ENCODE measurements at regions not wholly inside any gene's neighbourhood (a gene's known extent, or its start where the extent isn't known, plus 50 kb on each side); places are given as distances from the start of the nearest gene placed in this dataset.
"Not testable (repeated sequence)": the region's sequence is repeated elsewhere in the genome, so short reads cannot be mapped to it uniquely, and the experiment has no call there.

DNA sequence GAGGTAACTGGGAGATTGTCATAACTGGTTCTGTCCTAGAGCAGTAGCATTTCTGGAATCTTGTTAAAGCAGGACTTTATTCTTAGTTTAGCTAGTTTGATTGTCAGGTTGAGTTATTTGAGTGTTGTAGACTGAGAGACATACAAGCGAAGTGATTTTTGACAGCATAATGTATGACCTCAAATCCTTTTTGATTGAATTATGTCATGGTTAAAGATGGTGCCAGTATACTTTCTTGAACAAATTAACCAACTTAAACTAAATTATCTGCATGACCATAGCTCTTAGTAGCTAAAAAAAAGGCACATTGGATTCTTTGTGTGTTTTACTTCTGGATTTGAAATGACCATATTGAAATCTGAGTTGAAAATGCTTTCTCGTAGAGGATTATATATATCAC is 626.6 kb downstream of the TMTC2 start:
- DNase-seq = no peak

GRCh38 chr12:83276904-83277303 is 590.2 kb downstream of the TMTC2 start:
- no peak for DNase-seq

DNA sequence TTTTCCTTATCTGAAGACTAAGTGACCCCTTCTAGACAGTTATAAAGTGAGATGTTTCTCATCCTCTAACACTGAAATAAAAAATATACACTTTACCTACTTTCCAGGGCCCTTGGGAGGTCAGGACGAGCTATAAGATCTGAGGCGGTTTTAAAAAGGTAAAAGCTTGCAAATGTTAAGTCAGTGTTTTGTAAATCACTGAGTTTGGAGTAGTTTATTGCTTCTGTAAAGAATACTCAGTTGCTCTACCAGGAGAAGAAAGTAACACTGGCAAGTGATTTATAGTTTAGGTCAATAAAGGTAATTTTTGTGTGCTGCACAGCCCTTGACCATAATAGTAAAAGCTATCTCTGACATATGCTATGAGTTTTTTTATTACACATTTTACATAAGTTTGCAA is 584.5 kb downstream of the TMTC2 start:
- no peak for DNase-seq

- DNase-seq = no peak
Measured at GRCh38 chr12:83265808-83266207, 579.1 kb downstream of the TMTC2 start.

GRCh38 chr12:83261998-83262397 is 575.3 kb downstream of the TMTC2 start:
- DNase-seq = no peak

DNA sequence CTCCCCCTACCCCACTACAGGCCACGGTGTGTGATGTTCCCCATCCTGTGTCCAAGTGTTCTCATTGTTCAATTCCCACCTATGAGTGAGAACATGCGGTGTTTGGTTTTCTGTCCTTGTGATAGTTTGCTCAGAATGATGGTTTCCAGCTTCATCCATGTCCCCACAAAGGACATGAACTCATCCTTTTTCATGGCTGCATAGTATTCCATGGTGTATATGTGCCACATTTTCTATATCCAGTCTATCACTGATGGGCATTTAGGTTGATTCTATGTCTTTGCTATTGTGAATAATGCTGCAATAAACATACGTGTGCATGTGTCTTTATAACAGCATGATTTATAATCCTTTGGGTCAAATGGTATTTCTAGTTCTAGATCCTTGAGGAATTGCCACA is 573.4 kb downstream of the TMTC2 start:
- not testable (repeated sequence) for DNase-seq

DNA sequence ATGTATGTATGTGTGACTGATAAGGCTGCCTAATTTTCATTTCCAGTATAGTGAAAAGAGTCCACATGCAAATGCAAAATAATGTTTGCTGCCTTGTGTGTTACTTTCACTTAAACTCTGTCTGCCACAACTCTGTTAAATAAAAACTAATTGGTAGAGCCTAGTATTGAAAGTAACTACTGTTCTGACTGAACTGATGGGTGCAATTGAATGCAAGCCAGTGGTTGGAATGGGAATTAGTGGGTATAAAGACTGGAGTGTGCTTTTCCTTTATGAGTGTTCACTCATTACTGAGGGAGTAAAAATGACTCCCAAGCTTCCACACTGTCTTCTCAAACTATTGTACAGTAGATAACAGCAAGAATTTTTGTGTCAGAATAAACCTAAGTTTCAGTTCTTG is 571.0 kb downstream of the TMTC2 start:
- no peak for DNase-seq

GRCh38 chr12:83256562-83256961 is 569.9 kb downstream of the TMTC2 start:
- DNase-seq = no peak

GRCh38 chr12:83250866-83251265 is 564.2 kb downstream of the TMTC2 start:
- DNase-seq = no peak

- DNase-seq = no peak
Measured at GRCh38 chr12:83245156-83245555, 558.5 kb downstream of the TMTC2 start.

GRCh38 chr12:83244001-83244400 is 557.3 kb downstream of the TMTC2 start:
- no peak for DNase-seq

DNA sequence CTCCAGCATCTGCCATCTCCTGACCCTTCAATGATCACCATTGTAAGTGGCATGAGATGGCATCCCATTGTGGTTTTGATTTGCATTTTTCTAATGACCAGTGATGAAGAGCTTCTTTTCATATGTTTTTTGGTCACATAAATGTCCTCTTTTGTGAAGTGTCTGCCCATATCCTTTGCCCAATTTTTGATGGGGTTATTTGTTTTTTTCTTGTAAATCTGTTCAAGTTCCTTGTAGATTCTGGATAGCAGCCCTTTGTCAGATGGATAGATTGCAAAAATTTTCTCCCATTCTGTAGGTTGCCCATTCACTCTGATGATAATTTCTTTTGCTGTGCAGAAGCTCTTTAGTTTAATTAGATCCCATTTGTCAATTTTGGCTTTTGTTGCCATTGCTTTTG is 547.3 kb downstream of the TMTC2 start:
- DNase-seq = not testable (repeated sequence)

GRCh38 chr12:83226960-83227359 is 540.3 kb downstream of the TMTC2 start:
- DNase-seq = not testable (repeated sequence)

DNA sequence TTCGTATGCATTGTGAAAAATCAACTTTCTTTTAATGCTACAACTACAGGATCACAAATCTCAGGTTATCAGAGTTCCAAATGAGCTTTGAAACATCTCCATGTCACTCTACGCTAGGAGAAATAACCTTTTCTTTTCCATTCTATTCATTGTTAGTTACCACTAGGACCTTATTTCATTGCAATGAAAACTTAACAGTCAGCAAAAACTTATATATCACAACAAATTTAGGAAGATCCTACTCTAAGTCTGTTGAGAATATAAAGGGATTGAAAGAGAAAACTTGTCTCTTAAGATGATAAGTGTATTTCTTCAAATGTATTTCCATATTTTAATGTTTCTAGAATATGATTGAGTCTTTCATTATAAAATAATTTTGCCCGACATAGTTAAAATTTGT is 539.1 kb downstream of the TMTC2 start:
- DNase-seq = no peak

DNA sequence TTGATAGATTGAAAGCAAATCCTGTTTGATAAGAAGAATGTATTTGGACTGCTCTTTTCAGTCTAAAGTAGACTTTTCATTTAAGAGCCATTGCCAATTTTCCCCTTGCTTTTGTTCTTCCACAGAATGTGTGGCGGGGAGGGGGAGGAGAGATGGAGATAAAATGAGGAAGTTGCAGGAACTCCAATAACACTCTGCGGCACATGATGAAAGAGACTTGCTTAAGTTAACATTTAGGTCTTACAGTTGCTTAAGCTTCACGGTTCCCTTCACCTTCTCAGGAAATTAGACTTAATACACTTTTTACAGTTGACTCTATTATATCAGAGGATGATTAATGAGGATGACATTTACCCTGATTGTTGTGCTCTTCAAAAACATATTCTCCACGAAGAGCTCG is 537.3 kb downstream of the TMTC2 start:
- no peak for DNase-seq

DNA sequence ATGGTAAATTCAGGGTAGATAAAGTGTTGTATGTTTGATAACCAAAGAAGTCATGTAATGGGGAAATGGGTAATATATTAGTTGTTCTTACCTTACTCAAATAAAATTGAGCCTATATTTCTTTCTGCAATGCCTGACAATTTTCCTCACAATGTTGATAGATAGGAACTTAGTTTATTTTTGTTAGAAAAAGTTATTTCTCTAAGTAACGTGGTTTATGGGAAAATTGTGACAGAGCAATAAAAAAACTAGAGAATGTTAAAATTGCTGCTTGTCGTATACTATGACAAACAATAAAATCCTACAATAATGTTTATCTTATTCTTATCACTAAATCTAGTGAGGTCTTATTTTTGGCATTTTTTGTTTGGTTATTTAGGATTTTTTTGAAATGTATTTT is 534.1 kb downstream of the TMTC2 start:
- DNase-seq = no peak

DNA sequence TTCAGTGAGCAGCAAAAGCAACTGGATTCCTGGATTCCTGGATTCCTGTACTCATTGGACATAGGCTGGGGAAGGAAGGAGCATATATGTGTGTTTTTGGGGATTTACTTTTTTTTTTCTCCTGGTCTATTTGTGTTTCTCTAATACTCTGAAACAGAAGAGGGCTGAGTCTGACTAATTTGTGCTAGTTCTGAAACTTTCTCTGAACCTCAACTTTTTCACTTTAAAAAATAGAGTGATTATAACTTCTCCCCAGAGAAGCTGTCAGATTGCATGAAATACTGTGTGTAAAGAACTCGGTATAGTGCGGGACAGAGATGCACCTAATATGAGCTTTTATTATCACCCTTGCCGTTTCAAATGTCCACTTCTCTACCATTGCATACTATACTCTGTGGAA is 529.5 kb downstream of the TMTC2 start:
- DNase-seq = no peak

GRCh38 chr12:83214185-83214584 is 527.5 kb downstream of the TMTC2 start:
- DNase-seq = no peak

DNA sequence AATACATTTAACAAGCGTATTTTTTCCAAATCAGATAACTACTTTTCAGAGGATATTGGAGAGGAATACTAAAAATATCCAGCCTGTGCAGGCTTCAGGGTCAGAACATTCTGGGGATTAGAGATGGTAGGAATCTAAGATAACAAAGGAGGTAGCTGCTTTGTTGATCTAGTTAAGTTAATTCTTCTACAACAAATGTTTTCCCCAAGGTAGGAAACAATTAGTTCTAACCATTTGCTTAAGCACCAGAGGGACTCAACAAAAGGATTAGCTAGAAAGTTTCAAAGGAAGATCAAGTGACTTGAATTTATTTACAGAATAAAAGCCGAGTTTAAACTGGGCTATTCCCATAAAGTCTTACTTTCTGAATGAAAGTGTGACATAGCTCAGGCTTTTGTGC is 524.2 kb downstream of the TMTC2 start:
- DNase-seq = no peak

DNA sequence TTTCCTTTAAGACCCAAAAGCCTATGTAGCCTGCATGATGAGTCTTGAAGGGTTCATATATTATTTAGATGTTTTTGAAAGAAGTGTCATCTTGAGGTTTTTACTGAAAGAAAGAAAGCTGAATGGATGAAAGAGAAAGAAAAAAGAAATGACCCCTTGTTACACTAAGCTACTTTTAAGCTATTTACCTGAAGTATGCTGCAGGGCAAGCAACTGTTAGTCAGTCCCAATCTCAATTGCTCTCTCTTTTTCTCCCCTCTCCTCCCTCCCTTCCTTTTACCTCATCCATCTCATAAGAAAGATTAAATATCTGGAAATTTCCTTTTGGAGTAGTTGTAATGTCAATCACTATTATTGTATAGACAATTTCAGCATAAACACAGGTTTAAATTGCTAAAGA is 512.4 kb downstream of the TMTC2 start:
- DNase-seq = no peak

DNA sequence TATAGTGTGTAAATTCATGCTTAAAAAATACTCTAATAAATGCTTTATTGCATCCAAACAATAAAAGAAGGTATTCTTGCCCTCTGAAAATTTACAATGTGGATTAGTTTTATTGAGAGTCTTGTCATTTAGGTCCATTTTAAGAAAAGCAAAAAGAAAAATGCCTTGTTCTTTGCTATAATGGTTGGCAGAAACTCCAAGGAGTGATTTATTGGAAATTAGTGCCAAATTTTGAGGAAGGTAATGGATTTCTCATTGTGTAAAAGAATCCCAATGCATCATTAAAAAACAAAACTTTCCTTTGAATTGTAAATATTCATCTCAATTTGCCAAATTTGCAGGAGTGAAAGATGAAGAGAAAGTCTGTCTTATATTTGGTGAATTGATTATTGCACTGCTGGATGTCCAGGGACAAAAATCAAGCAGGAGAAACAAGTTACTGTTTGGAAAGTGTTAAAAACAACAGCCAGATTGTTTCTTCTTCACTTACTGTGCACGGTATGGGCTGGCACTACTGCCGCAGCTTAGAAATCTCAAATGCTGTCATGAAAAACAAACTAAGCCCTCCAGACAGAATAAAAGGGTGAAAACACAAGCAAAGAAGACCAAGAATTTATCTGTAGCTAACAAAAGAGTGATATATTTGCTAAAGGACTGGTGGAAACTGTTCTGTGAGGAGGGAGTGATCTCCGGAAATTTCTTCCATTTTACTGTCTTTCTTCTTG is 511.7 kb downstream of the TMTC2 start:
- no peak for DNase-seq

GRCh38 chr12:83197483-83197914 is 510.8 kb downstream of the TMTC2 start:
- no peak for DNase-seq

GRCh38 chr12:83196694-83197350 is 510.1 kb downstream of the TMTC2 start:
- no peak for DNase-seq

DNA sequence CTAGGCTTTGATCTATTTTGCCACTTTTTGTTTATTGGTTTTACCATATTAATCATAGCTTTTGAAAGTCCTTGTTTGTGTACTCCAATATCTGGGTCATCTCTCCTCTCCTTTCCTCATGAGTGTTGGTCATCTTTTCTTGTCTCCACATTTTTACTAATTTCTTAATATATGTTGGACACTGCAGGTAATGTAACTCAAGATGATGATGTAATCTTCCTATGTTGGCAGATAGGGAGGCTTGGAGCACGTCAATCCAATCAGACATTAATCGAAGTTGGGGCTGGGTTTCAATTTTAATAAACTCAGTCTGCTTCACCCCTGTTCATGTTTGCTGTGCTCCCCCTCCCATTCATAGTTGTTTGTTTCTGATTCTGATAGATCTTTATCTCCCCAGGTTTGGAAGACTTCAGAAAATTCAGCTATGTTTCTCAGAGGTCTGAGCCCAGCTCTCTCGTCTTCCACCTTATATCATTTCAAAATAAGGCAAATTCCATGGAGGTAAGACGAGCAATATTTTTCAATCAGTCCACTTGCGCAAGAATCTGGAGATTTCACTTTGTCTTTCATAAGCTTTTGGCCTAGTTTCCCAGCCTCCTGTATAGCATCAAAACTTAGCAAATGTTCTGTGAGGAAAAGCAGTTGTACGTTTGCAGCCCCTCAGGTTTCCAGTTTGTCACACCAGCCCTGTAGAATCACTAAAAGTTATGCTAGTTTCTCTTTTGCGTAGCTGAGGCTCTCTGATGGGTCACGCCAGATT is 504.1 kb downstream of the TMTC2 start:
- DNase-seq = no peak

Data from stimulated activated CD4-positive, alpha-beta T cell treated with anti-CD3 and anti-CD28 coated beads, Interleukin-4, amount 100 ng/mL, for 24 hours (primary cell).